Endodermal cell (in vitro differentiated cells): ENCODE measurements at regions not wholly inside any gene's neighbourhood (a gene's known extent, or its start where the extent isn't known, plus 50 kb on each side); places are given as distances from the start of the nearest gene placed in this dataset.
A peak's percentile ranks its signal among the peaks of the same experiment; 100 is the strongest.

ENCODE experiments used
- DNase-seq: peaks from one replicate; pipeline ENCODE4 v3.0.0-alpha.2; 2017
- H3K27ac ChIP-seq: 2 replicates; pipeline ENCODE4 v1.5.1; 2013; ENCODE audit warnings: mild to moderate bottlenecking, low read depth, low read length, moderate library complexity
- H3K27me3 ChIP-seq: 2 replicates; pipeline ENCODE4 v1.6.1; 2013; ENCODE audit warnings: mild to moderate bottlenecking, low read length, moderate library complexity; ENCODE audit not compliant: insufficient read depth, control insufficient read depth, poor library complexity, severe bottlenecking
- H3K36me3 ChIP-seq: 2 replicates; pipeline ENCODE4 v1.7.0; 2013; ENCODE audit warnings: mild to moderate bottlenecking, low read length, moderate library complexity; ENCODE audit not compliant: control insufficient read depth, insufficient read depth
- H3K4me1 ChIP-seq: one replicate; pipeline ENCODE4 v1.7.0; 2013; ENCODE audit warnings: low read length; ENCODE audit not compliant: control insufficient read depth, insufficient read depth
- H3K4me3 ChIP-seq: 2 replicates; pipeline ENCODE4 v1.5.1; 2013; ENCODE audit warnings: mild to moderate bottlenecking, low read length, moderate library complexity
- H3K9ac ChIP-seq: 2 replicates; pipeline ENCODE4 v1.6.1; 2013; ENCODE audit warnings: mild to moderate bottlenecking, low read length, moderate library complexity; ENCODE audit not compliant: poor library complexity, severe bottlenecking; ENCODE audit errors: extremely low read depth
- H3K9me3 ChIP-seq: 2 replicates; pipeline ENCODE4 v1.6.1; 2013; ENCODE audit warnings: mild to moderate bottlenecking, low read length, moderate library complexity; ENCODE audit not compliant: control insufficient read depth
- H3K27ac Mint-ChIP-seq: 2 replicates; pipeline ENCODE4 v1.8.0; 2020; ENCODE audit warnings: mixed read lengths
- H3K27me3 Mint-ChIP-seq: 2 replicates; pipeline ENCODE4 v1.8.0; 2021; ENCODE audit warnings: mild to moderate bottlenecking, mixed read lengths; ENCODE audit not compliant: insufficient read depth
- H3K36me3 Mint-ChIP-seq: 2 replicates; pipeline ENCODE4 v1.8.0; 2020; ENCODE audit warnings: low read depth, mixed read lengths
- H3K4me1 Mint-ChIP-seq: 2 replicates; pipeline ENCODE4 v1.8.0; 2020; ENCODE audit warnings: mixed read lengths
- H3K4me3 Mint-ChIP-seq: 2 replicates; pipeline ENCODE4 v1.8.0; 2020; ENCODE audit warnings: mild to moderate bottlenecking, moderate library complexity, mixed read lengths
- H3K9me3 Mint-ChIP-seq: 2 replicates; pipeline ENCODE4 v1.8.0; 2020; ENCODE audit warnings: mild to moderate bottlenecking, mixed read lengths
- WGBS, 2 experiments: methylation state at CpG; one replicate each; pipeline versions ENCODE4 v1.1.5 to v1.1.7; 2013; ENCODE audit warnings: missing lambda C conversion rate in 2 of 2, mixed read lengths in 1 of 2; ENCODE audit not compliant: insufficient coverage in 1 of 2, insufficient read length in 1 of 2; 5-methylcytosine and 5-hydroxymethylcytosine counted together
- TF ChIP-seq, protein P1 (sequence below): fragments of 200-600 bp; sonication (generic); conservative IDR thresholded peaks from 2 replicates; pipeline ENCODE4 v1.5.0; 2021; ENCODE audit warnings: antibody characterized with exemption, mild to moderate bottlenecking

DNA sequence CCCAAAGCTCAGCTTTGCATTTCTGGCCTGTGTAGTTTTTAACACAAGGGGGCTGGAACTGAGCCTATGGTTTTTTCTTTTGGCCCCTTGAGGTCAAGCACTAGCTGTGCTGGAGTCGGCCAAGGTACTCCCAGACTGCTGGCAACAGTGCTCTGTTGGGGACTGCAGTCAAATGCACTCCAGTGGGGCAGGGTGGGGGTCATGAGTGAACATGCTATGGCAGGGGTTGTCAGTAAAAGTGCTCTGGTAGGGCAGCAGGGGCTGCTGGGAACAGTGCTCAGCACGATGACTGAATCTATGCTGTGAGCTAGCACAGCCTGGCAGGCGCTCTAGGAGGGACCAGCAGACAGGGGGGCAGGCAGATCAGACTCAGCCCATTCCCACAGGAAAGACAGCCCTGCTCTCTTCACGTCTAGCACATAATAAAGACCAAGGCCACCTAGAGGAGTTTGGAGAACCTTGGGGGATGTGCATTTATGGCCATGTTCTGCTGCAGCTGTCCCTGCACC, 55.0 kb upstream of the CERS6 start:
- TF ChIP-seq, protein P1, sequence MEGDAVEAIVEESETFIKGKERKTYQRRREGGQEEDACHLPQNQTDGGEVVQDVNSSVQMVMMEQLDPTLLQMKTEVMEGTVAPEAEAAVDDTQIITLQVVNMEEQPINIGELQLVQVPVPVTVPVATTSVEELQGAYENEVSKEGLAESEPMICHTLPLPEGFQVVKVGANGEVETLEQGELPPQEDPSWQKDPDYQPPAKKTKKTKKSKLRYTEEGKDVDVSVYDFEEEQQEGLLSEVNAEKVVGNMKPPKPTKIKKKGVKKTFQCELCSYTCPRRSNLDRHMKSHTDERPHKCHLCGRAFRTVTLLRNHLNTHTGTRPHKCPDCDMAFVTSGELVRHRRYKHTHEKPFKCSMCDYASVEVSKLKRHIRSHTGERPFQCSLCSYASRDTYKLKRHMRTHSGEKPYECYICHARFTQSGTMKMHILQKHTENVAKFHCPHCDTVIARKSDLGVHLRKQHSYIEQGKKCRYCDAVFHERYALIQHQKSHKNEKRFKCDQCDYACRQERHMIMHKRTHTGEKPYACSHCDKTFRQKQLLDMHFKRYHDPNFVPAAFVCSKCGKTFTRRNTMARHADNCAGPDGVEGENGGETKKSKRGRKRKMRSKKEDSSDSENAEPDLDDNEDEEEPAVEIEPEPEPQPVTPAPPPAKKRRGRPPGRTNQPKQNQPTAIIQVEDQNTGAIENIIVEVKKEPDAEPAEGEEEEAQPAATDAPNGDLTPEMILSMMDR, result no peak
- peaks cover 4% of the 10 kb centered on the region for H3K9me3 ChIP-seq
- 90 to 92% methylated on average over 4 of the region's 4 CpGs for WGBS, 2 experiments
- Mint-ChIP-seq H3K27ac (no peak overlapping the region), H3K27me3 (no peaks in the 10 kb centered on the region), H3K4me1 (peaks cover 12% of the 10 kb centered on the region), H3K4me3 (no peak overlapping the region), H3K36me3 (no peaks in the 10 kb centered on the region), H3K9me3 (peaks cover 4% of the 10 kb centered on the region)
- no peak overlapping the region for H3K27ac ChIP-seq
- peak; percentile 54 for DNase-seq
- H3K36me3 ChIP-seq, result no peaks in the 10 kb centered on the region
- peaks cover 8% of the 10 kb centered on the region for H3K4me1 ChIP-seq
- no peaks in the 10 kb centered on the region for H3K27me3 ChIP-seq
- no peak overlapping the region for H3K4me3 ChIP-seq
- no peak overlapping the region for H3K9ac ChIP-seq

DNA sequence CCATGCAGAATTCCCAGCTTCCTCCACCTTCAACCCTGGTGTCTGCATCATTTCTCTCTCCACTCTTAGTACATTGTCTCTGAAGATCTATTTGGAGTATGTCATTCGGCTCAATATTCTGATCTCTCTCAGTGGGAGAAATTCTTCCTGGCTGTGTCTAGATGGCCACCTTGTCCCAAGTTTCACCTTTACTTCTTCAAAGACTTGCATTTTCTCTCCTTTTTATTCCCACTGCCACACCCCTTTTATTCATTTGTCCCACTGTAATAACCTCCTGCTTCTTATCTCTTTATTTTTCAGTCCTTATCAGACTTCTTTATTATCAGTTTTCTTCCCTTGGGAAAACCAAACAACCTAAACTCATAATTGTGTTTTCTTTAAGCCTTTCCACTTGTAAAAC, 54.3 kb upstream of the CERS6 start:
- Histone ChIP-seq H3K27me3 (no peaks in the 10 kb centered on the region), H3K4me3 (no peak overlapping the region), H3K27ac (no peak overlapping the region), H3K36me3 (no peaks in the 10 kb centered on the region), H3K9ac (no peak overlapping the region), H3K9me3 (peaks cover 5% of the 10 kb centered on the region), H3K4me1 (peaks cover 8% of the 10 kb centered on the region)
- 86% methylated on average over 1 of the region's 1 CpG; no CpG with 5 or more reads in 1 of the 2 experiments for WGBS, 2 experiments
- Mint-ChIP-seq H3K4me3 (no peak overlapping the region), H3K4me1 (peaks cover 12% of the 10 kb centered on the region), H3K9me3 (peaks cover 10% of the 10 kb centered on the region), H3K27ac (no peak overlapping the region), H3K27me3 (no peaks in the 10 kb centered on the region), H3K36me3 (no peaks in the 10 kb centered on the region)
- TF ChIP-seq, protein P1, result no peak
- DNase-seq, result no peak

DNA sequence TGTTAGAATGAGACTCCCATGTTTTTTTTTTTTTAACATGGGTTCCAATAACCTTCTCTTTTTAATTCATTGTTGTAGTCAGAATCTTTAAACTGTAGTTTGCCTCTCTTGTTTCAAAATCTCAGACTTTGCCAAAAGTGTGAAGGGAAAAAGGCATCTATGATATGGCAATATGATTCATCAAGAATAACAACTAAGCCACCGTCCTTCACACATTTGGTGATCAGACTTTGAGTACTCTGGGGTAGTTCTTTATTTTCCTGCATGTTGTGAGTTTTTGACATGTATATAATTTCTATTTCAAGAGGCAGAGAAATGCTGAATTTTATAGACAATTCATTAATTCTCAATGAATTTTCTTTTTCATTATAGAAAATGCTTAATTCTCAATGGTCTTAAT, 53.5 kb upstream of the CERS6 start:
- peaks cover 16% of the 10 kb centered on the region for H3K9me3 Mint-ChIP-seq
- TF ChIP-seq, protein P1, result no peak
- Histone ChIP-seq H3K4me3 (no peak overlapping the region), H3K27me3 (no peaks in the 10 kb centered on the region), H3K9ac (no peak overlapping the region), H3K9me3 (peaks cover 10% of the 10 kb centered on the region), H3K27ac (no peak overlapping the region), H3K36me3 (no peaks in the 10 kb centered on the region), H3K4me1 (peaks cover 8% of the 10 kb centered on the region)
- no peak overlapping the region for H3K27ac Mint-ChIP-seq
- no peaks in the 10 kb centered on the region for H3K36me3 Mint-ChIP-seq
- no peak for DNase-seq
- H3K4me1 Mint-ChIP-seq, result peaks cover 12% of the 10 kb centered on the region
- no peaks in the 10 kb centered on the region for H3K27me3 Mint-ChIP-seq
- no peak overlapping the region for H3K4me3 Mint-ChIP-seq
- 100% methylated on average over 1 of the region's 1 CpG; no CpG with 5 or more reads in 1 of the 2 experiments for WGBS, 2 experiments
